Sigmoid colon (tissue), 4 donors: ENCODE measurements at regions not wholly inside any gene's neighbourhood (a gene's known extent, or its start where the extent isn't known, plus 50 kb on each side); places are given as distances from the start of the nearest gene placed in this dataset.

Experiments used
- CTCF ChIP-seq, 4 experiments: fragments of 450-650 bp in 3 of 4; fragments of 200-600 bp in 1 of 4; IDR thresholded peaks; one replicate each; pipeline ENCODE4 v1.5.1; 2016 to 2019; ENCODE audit warnings: antibody characterized with exemption in 4 of 4, mild to moderate bottlenecking in 3 of 4, moderate library complexity in 2 of 4
- EP300 ChIP-seq, 4 donors: sonication (generic); formaldehyde crosslinking; IDR thresholded peaks; one replicate each; pipeline ENCODE4 v1.6.1; 2017; ENCODE audit warnings: antibody characterized with exemption in 4 of 4
- POLR2A ChIP-seq, 2 donors: fragments of 450-650 bp; IDR thresholded peaks; one replicate each; pipeline ENCODE4 v1.6.1; 2016; ENCODE audit warnings: antibody characterized with exemption in 2 of 2, mild to moderate bottlenecking in 2 of 2, moderate library complexity in 2 of 2
- POLR2AphosphoS5 ChIP-seq, 4 donors: sonication (generic); formaldehyde crosslinking; IDR thresholded peaks; one replicate each; pipeline ENCODE4 v1.6.1; 2017; ENCODE audit warnings: antibody characterized with exemption in 4 of 4

GRCh38 chr6:113006494-113006893 is 659.4 kb downstream of the RFPL4B start:
- TF ChIP-seq POLR2A (IDR thresholded peaks at IDR 0.05) = no peak
- TF ChIP-seq POLR2AphosphoS5 (IDR thresholded peaks at IDR 0.05) = no peak
- TF ChIP-seq CTCF (IDR thresholded peaks at IDR 0.05) = no peak
- no peak for TF ChIP-seq EP300 (IDR thresholded peaks at IDR 0.05)
